Gastroesophageal sphincter (tissue), 3 donors: ENCODE measurements at regions not wholly inside any gene's neighbourhood (a gene's known extent, or its start where the extent isn't known, plus 50 kb on each side); places are given as distances from the start of the nearest gene placed in this dataset.

Experiments used
- CTCF ChIP-seq, 4 experiments: fragments of 200-600 bp in 2 of 4; fragments of 450-650 bp in 2 of 4; sonication (generic) in 1 of 4; IDR thresholded peaks; one replicate each; pipeline ENCODE4 v1.5.1; 2017 to 2019; ENCODE audit warnings: antibody characterized with exemption in 4 of 4, mild to moderate bottlenecking in 2 of 4, moderate library complexity in 2 of 4
- POLR2A ChIP-seq, 2 donors: fragments of 450-650 bp; IDR thresholded peaks; one replicate each; pipeline ENCODE4 v1.6.1; 2017; ENCODE audit warnings: antibody characterized with exemption in 2 of 2, mild to moderate bottlenecking in 2 of 2, moderate library complexity in 1 of 2

DNA sequence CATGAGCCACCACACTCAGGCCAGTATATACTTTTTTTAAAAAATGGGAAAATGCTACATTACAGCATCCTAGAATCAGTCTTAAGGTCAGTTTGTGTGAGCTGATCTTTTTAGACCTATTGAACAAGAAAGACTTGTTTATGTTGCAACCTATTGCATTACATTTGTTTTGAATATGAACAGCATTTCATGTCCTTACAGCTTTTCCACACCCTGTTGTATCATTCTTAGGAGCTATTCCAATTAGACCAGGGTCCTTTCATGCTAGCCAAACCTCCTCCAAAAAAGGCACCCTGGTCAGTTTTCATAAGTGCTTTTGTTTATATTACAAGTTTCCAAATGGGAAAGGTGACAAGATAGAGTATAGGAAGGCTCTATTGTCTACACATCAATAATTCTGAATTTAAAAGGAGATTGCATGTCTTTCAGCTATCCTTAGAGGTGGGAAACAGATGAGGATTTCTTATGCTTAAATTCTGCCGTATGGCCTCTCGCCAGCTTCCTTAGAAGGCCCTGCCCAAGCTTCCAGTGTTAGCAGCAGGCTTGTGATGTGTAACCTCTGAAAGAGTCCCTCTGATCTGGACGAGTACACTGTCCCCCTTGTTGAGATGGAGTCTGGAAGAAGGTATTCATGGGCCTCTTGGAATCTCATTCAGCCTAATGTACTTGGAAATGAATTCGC is 171.9 kb downstream of the OTUD1 start:
- TF ChIP-seq CTCF (IDR thresholded peaks at IDR 0.05): no peak
- no peak for TF ChIP-seq POLR2A (IDR thresholded peaks at IDR 0.05)
